Cardiac fibroblast (primary cell): ENCODE measurements at regions not wholly inside any gene's neighbourhood (a gene's known extent, or its start where the extent isn't known, plus 50 kb on each side); places are given as distances from the start of the nearest gene placed in this dataset.

ENCODE experiments used
- DNase-seq, 2 donors: peaks; one replicate each; pipeline versions ENCODE4 v3.0.0 to v3.0.0-alpha.2; 2010; ENCODE audit warnings: low read depth in 2 of 2
- H3K4me3 ChIP-seq, 2 donors: replicated peaks in 1 of 2; 1 replicate in 1 of 2; 2 replicates in 1 of 2; pipeline ENCODE4 v1.5.1; 2011; ENCODE audit warnings: low read depth in 2 of 2, low read length in 2 of 2, mild to moderate bottlenecking in 2 of 2, moderate library complexity in 1 of 2
- TF ChIP-seq, protein P1 (sequence below): IDR thresholded peaks from one replicate; pipeline ENCODE4 v1.5.1; 2011; ENCODE audit warnings: low read depth, mild to moderate bottlenecking, low read length, inconsistent platforms

DNA sequence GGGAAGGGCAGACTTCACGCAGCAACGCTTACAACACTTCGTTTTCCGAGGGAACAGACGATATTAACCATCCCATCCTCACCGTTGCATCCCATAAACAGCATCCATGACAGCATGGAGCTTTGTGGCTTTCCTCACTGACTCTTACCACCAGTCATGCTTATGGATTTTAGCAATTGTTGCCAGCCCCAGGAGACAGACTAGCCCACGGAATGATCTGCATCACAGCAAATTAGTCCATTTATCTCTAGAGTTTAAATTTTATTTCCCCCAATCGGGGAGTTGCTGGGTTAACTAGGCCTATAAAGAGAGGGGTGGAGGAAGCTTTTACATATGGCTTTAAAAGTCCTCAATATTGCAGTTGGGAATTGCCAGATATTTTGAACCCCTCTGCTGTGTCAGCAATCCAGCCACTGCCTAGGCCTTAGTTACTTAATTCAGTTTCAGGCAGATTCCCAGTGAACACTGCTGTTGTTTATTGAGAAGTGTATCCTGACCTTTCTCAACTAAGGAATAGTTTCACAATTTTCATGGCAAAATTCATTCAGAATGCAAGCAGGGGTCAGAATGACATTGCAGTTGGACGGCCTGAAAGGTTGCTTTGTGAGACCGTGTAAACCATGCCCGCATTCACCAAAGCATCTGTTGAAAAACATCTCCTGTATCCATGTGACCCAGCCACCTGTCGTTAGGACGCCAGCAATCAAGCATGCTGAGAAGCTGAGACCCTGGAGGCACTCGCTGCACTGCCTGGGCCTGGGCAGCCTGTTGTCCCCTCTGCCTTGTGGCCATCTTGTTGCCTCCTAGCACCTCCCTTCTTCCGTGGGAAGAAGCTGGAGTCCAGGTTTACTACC, 397.4 kb upstream of the TPM1 start:
- TF ChIP-seq, protein P1, sequence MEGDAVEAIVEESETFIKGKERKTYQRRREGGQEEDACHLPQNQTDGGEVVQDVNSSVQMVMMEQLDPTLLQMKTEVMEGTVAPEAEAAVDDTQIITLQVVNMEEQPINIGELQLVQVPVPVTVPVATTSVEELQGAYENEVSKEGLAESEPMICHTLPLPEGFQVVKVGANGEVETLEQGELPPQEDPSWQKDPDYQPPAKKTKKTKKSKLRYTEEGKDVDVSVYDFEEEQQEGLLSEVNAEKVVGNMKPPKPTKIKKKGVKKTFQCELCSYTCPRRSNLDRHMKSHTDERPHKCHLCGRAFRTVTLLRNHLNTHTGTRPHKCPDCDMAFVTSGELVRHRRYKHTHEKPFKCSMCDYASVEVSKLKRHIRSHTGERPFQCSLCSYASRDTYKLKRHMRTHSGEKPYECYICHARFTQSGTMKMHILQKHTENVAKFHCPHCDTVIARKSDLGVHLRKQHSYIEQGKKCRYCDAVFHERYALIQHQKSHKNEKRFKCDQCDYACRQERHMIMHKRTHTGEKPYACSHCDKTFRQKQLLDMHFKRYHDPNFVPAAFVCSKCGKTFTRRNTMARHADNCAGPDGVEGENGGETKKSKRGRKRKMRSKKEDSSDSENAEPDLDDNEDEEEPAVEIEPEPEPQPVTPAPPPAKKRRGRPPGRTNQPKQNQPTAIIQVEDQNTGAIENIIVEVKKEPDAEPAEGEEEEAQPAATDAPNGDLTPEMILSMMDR, result no peak
- DNase-seq, result no peak
- no peak overlapping the region for H3K4me3 ChIP-seq

DNA sequence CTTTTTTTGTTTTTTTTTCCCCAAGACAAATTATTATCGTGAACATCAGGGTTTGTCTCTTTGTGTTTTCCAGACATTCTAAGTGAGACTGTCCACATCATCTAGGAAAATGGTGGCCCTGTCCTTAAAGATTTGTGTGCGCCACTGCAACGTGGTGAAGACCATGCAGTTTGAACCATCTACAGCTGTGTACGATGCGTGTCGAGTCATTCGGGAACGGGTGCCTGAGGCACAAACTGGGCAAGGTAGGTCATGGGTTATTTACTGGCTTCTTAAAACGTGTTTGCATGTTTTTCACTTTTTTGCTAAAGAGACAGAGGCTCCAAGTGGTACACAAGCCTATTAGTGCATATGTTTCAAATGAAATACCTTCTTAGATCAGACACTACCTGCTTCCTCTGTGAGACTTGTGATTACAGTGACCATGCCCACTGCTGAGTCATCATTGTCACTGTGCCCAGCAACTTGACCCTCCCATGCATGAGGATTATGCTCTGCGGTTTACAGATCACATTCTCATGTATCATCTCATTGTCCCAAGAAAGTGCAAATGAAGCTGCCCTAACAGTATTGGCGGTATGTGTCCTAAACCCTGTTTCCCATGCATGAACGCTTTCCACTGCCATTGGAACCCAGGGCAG, 395.2 kb upstream of the TPM1 start:
- H3K4me3 ChIP-seq, result no peak overlapping the region
- TF ChIP-seq, protein P1, result no peak
- DNase-seq, result peak; percentile 55 to 66

DNA sequence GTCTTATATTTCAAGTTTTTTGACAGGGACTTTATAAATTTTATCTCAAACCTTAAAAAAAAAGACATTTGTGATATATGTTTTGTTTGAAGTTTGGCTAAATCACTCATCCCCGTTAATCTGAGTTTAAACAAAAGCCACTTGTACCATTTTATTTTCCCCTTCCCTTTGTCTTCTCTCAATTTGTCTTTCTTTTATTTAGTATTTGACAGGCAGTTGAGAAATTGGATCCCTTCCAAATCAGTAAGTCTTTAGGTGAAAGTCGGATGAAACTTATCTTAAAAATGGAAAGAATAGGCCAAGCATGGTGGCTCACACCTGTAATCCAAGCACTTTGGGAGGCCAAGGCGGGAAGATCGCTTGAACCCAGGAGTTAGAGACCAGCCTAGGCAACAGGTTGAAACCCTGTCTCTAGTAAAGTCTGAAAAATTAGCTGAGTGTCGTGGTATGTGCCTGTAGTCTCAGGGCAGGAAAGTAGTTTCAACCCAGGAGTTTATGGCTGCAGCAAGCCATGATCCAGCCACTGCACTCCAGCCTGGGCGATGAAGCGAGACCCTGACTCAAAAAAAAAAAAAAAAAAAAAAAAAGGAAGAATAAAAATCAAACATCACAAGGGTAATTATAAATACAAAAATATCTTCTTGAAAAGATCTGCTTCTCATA, 394.6 kb upstream of the TPM1 start:
- no peak overlapping the region for H3K4me3 ChIP-seq
- no peak for DNase-seq
- TF ChIP-seq, protein P1, result no peak

- DNase-seq, result peak; percentile 43 to 47
- TF ChIP-seq, protein P1, result peak; percentile 37
- no peak overlapping the region for H3K4me3 ChIP-seq
Observed at GRCh38 chr15:62648954-62649353, 393.6 kb upstream of the TPM1 start.

DNA sequence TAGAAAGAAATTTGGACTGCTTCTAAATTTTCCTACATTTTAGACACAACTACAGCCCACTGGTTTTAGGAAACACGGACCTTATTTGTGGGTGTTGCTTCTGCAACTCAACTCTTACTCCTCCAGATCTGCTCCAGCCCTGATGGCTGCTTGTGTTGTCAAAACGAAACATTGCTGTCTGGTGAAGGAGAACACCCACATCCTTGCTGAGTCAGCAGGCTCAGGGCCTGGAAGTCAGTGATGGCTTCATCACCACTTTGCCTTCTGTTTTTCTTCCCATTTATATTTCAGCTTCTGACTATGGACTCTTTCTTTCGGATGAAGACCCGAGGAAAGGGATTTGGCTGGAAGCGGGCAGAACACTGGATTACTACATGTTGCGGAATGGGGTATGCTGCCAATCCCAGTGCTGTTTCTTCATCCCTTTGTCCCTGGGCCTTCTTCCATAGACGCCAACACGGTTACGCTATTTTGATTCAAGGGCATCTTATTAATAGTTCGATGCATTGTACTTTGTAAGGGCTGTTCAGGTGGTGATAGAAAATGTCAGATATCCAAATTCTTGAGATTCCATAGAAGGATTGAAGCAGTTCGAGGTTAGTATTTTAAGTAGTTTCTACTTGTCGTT, 392.6 kb upstream of the TPM1 start:
- DNase-seq, result peak; percentile 34 to 55
- no peak overlapping the region for H3K4me3 ChIP-seq
- TF ChIP-seq, protein P1, result no peak

DNA sequence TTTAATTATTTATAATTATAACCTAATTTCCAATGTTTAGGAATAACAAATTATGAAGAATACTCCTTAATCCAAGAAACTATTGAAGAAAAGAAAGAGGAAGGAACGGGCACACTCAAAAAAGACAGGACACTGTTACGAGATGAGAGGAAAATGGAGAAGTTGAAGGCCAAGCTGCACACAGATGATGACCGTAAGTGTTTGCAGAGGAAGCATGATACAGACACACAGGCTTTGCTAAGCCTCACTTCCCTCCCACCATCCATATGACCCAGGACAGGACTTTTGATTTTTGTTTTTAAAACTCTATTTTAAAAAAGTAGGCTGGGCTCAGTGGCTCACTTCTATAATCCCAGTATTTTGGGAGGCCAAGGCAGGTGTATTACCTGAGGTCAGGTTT, 389.4 kb upstream of the TPM1 start:
- DNase-seq, result no peak
- H3K4me3 ChIP-seq, result no peak overlapping the region
- TF ChIP-seq, protein P1, result no peak
